ENCODE measurements at regions not wholly inside any gene's neighbourhood (a gene's known extent, or its start where the extent isn't known, plus 50 kb on each side); places are given as distances from the start of the nearest gene placed in this dataset.

- Histone ChIP-seq H3K4me1 (ENCODE audit: control insufficient read depth, extremely low read depth, insufficient read depth, low read length) (no peaks in the 10 kb centered on the region), H2AFZ (ENCODE audit: control insufficient read depth, low read length) (no peak overlapping the region), H3K4me2 (ENCODE audit: control insufficient read depth, extremely low read depth, insufficient read depth, low read depth, low read length) (no peak overlapping the region), H3K9me1 (ENCODE audit: control insufficient read depth, extremely low read depth, insufficient read depth, low read length) (no peaks in the 10 kb centered on the region), H3K79me2 (ENCODE audit: control insufficient read depth, insufficient read depth, low read length) (no peaks in the 10 kb centered on the region), H3K27me3 (ENCODE audit: control insufficient read depth, extremely low read depth, insufficient read depth, low read length) (no peaks in the 10 kb centered on the region), H3K9me3 (ENCODE audit: control insufficient read depth, low read depth, low read length) (no peaks in the 10 kb centered on the region), H3K4me3 (ENCODE audit: control insufficient read depth in 2 of 3, extremely low read depth in 1 of 3, insufficient read depth in 2 of 3, low read depth in 1 of 3, low read length in 3 of 3) (no peak overlapping the region), H3K27ac (ENCODE audit: control insufficient read depth, insufficient read depth, low read length) (no peak overlapping the region), H4K20me1 (ENCODE audit: control insufficient read depth, extremely low read depth, insufficient read depth, low read length) (no peaks in the 10 kb centered on the region), H3K36me3 (ENCODE audit: control insufficient read depth in 2 of 2, extremely low read depth in 1 of 2, insufficient read depth in 2 of 2, low read length in 2 of 2) (no peaks in the 10 kb centered on the region), H3K9ac (ENCODE audit: control insufficient read depth, extremely low read depth, insufficient read depth, low read length) (no peak overlapping the region)
- no peak for TF ChIP-seq CTCF (optimal IDR thresholded peaks at IDR 0.05 in 1 of 3, IDR thresholded peaks at IDR 0.05 in 1 of 3, conservative IDR thresholded peaks at IDR 0.05 in 1 of 3; ENCODE audit: extremely low read depth in 1 of 3, insufficient read depth in 2 of 3, low read length in 3 of 3)
- TF ChIP-seq EZH2 (IDR thresholded peaks at IDR 0.05; ENCODE audit: low read length), result no peak
- FAIRE-seq, result no peak
- dilution Hi-C loops (cut with MboI; ENCODE audit: extremely low pct_ligation_motif_present, low sequenced_read_pairs), result no loop called here
- no peak for DNase-seq (ENCODE audit: low read depth, low spot score)
These were observed 237.8 kb upstream of the RAB6C start for GRCh38 chr2:129741623-129742022.

GRCh38 chr2:129742415-129743180 lies 236.9 kb upstream of the RAB6C start:
- no peak for FAIRE-seq
- Histone ChIP-seq H3K4me1 (ENCODE audit: control insufficient read depth, extremely low read depth, insufficient read depth, low read length) (no peaks in the 10 kb centered on the region), H3K9me3 (ENCODE audit: control insufficient read depth, low read depth, low read length) (no peaks in the 10 kb centered on the region), H3K79me2 (ENCODE audit: control insufficient read depth, insufficient read depth, low read length) (no peaks in the 10 kb centered on the region), H3K27me3 (ENCODE audit: control insufficient read depth, extremely low read depth, insufficient read depth, low read length) (no peaks in the 10 kb centered on the region), H4K20me1 (ENCODE audit: control insufficient read depth, extremely low read depth, insufficient read depth, low read length) (no peaks in the 10 kb centered on the region), H3K4me3 (ENCODE audit: control insufficient read depth in 2 of 3, extremely low read depth in 1 of 3, insufficient read depth in 2 of 3, low read depth in 1 of 3, low read length in 3 of 3) (no peak overlapping the region), H3K9ac (ENCODE audit: control insufficient read depth, extremely low read depth, insufficient read depth, low read length) (no peak overlapping the region), H3K36me3 (ENCODE audit: control insufficient read depth in 2 of 2, extremely low read depth in 1 of 2, insufficient read depth in 2 of 2, low read length in 2 of 2) (no peaks in the 10 kb centered on the region), H3K27ac (ENCODE audit: control insufficient read depth, insufficient read depth, low read length) (no peak overlapping the region), H3K4me2 (ENCODE audit: control insufficient read depth, extremely low read depth, insufficient read depth, low read depth, low read length) (no peak overlapping the region), H2AFZ (ENCODE audit: control insufficient read depth, low read length) (no peak overlapping the region), H3K9me1 (ENCODE audit: control insufficient read depth, extremely low read depth, insufficient read depth, low read length) (no peaks in the 10 kb centered on the region)
- dilution Hi-C loops (cut with MboI; ENCODE audit: extremely low pct_ligation_motif_present, low sequenced_read_pairs), result no loop called here
- TF ChIP-seq CTCF (optimal IDR thresholded peaks at IDR 0.05 in 1 of 3, IDR thresholded peaks at IDR 0.05 in 1 of 3, conservative IDR thresholded peaks at IDR 0.05 in 1 of 3; ENCODE audit: extremely low read depth in 1 of 3, insufficient read depth in 2 of 3, low read length in 3 of 3) (no peak), EZH2 (IDR thresholded peaks at IDR 0.05; ENCODE audit: low read length) (no peak)
- no peak for DNase-seq (ENCODE audit: low read depth, low spot score)
